DOHH2 (cell line): ENCODE measurements at regions not wholly inside any gene's neighbourhood (a gene's known extent, or its start where the extent isn't known, plus 50 kb on each side); places are given as distances from the start of the nearest gene placed in this dataset.

Experiments used
- H3F3A ChIP-seq: fragments of 200-600 bp; sonication (generic), shearing (Covaris generic); 2 replicates; pipeline ENCODE4 v1.6.0; 2016; ENCODE audit warnings: antibody characterized with exemption, mild to moderate bottlenecking; ENCODE audit not compliant: control insufficient read depth, insufficient read depth
- H3K27ac ChIP-seq: fragments of 200-600 bp; sonication (generic); 2 replicates; pipeline ENCODE4 v1.5.1; 2014; ENCODE audit warnings: low read depth, mild to moderate bottlenecking, low read length, moderate library complexity
- H3K27me3 ChIP-seq: fragments of 200-600 bp; sonication (generic); 2 replicates; pipeline ENCODE4 v1.6.1; 2014; ENCODE audit warnings: mild to moderate bottlenecking, low read length, mixed read lengths; ENCODE audit not compliant: control insufficient read depth
- H3K36me3 ChIP-seq: fragments of 200-600 bp; sonication (generic); 2 replicates; pipeline ENCODE4 v1.6.1; 2014; ENCODE audit warnings: mild to moderate bottlenecking, low read length, moderate library complexity, mixed read lengths; ENCODE audit not compliant: control insufficient read depth
- H3K4me1 ChIP-seq: fragments of 200-600 bp; sonication (generic); 2 replicates; pipeline ENCODE4 v1.6.1; 2014; ENCODE audit warnings: mild to moderate bottlenecking, low read length, mixed read lengths; ENCODE audit not compliant: control insufficient read depth
- H3K4me2 ChIP-seq: fragments of 200-600 bp; sonication (generic); 2 replicates; pipeline ENCODE4 v1.6.0; 2014; ENCODE audit warnings: mild to moderate bottlenecking, low read length, moderate library complexity
- H3K4me3 ChIP-seq: fragments of 200-600 bp; sonication (generic); 2 replicates; pipeline ENCODE4 v1.5.1; 2014; ENCODE audit warnings: mild to moderate bottlenecking, low read length, mixed read lengths
- H3K79me2 ChIP-seq: fragments of 200-600 bp; sonication (generic); 2 replicates; pipeline ENCODE4 v1.6.1; 2014; ENCODE audit warnings: mild to moderate bottlenecking, low read length, mixed read lengths; ENCODE audit not compliant: control insufficient read depth
- H3K9me2 ChIP-seq: fragments of 200-600 bp; sonication (generic); replicated peaks from 2 replicates; pipeline ENCODE4 v1.6.1; 2014; ENCODE audit warnings: mild to moderate bottlenecking, low read length, mixed read lengths; ENCODE audit not compliant: control insufficient read depth
- H3K9me3 ChIP-seq: fragments of 200-600 bp; sonication (generic); 2 replicates; pipeline ENCODE4 v1.6.1; 2014; ENCODE audit warnings: antibody characterized with exemption, low read length, mixed read lengths; ENCODE audit not compliant: control insufficient read depth, insufficient read depth
- H4K20me1 ChIP-seq: fragments of 200-600 bp; sonication (generic); 2 replicates; pipeline ENCODE4 v1.6.0; 2014; ENCODE audit warnings: low read depth, mild to moderate bottlenecking, antibody characterized with exemption, low read length, moderate library complexity; ENCODE audit not compliant: control insufficient read depth, insufficient read depth
- CTCF ChIP-seq: fragments of 200-600 bp; sonication (generic); IDR thresholded peaks from one replicate; pipeline ENCODE4 v1.5.1; 2014; ENCODE audit warnings: antibody characterized with exemption, mild to moderate bottlenecking, low read depth, low read length; ENCODE audit not compliant: poor library complexity, severe bottlenecking
- EZH2phosphoT487 ChIP-seq: fragments of 200-600 bp; sonication (generic); IDR thresholded peaks from 2 replicates; pipeline ENCODE4 v1.6.1; 2017; ENCODE audit warnings: borderline replicate concordance, mild to moderate bottlenecking, antibody characterized with exemption, low read length, moderate library complexity, mixed read lengths

DNA sequence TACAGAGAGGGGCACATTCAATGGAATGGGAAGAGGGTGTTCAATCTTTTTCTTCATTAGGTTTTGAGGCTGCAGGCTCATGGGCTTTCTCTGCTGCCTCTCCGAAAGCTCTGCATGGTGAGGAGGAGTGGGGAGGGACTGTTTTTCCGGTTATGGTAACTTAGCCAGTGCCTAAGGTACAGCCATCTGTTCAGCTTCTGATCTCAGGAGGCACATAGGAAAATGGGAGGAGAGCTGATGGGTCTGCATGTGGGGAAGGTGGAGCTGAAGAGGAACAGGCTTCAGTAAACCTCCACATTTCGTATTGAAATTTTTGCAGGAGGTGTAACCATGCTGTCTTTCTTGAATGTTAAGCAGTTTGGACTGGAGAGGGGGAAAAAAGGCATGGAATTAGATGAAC is 1020.4 kb upstream of the WWC1 start:
- Histone ChIP-seq H3K27me3 (no peaks in the 10 kb centered on the region), H3K4me2 (no peak overlapping the region), H3K9me3 (no peaks in the 10 kb centered on the region), H4K20me1 (no peaks in the 10 kb centered on the region), H3F3A (no peaks in the 10 kb centered on the region), H3K27ac (no peak overlapping the region), H3K79me2 (no peaks in the 10 kb centered on the region), H3K4me3 (no peak overlapping the region), H3K9me2 (no peaks in the 10 kb centered on the region), H3K36me3 (no peaks in the 10 kb centered on the region), H3K4me1 (no peaks in the 10 kb centered on the region)
- no peak for TF ChIP-seq EZH2phosphoT487
- no peak for TF ChIP-seq CTCF

DNA sequence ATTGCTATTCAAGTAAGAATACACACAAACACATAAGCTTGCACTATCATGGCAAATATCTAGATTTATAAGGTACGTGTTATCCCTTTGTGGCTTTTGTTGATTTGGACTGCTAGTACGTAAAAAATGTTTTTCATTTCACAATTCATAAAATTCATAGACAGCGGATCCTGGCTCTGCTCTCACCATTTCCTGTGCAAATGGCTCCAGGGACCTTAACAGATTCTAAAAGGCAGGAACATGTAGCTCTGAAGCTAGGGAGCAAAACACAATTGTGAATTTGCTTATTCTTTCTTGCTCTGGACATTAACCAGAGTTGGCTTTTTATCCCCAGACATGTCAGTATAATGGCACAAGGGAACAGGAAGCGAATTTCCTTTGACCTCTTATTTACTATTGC is 1019.9 kb upstream of the WWC1 start:
- H3K27ac ChIP-seq: no peak overlapping the region
- H3K4me2 ChIP-seq: no peak overlapping the region
- H3K27me3 ChIP-seq: no peaks in the 10 kb centered on the region
- H3K9me3 ChIP-seq: no peaks in the 10 kb centered on the region
- H3K4me3 ChIP-seq: no peak overlapping the region
- no peaks in the 10 kb centered on the region for H4K20me1 ChIP-seq
- no peaks in the 10 kb centered on the region for H3K4me1 ChIP-seq
- H3K9me2 ChIP-seq: no peaks in the 10 kb centered on the region
- H3K79me2 ChIP-seq: no peaks in the 10 kb centered on the region
- TF ChIP-seq EZH2phosphoT487 (no peak), CTCF (no peak)
- no peaks in the 10 kb centered on the region for H3K36me3 ChIP-seq
- no peaks in the 10 kb centered on the region for H3F3A ChIP-seq

DNA sequence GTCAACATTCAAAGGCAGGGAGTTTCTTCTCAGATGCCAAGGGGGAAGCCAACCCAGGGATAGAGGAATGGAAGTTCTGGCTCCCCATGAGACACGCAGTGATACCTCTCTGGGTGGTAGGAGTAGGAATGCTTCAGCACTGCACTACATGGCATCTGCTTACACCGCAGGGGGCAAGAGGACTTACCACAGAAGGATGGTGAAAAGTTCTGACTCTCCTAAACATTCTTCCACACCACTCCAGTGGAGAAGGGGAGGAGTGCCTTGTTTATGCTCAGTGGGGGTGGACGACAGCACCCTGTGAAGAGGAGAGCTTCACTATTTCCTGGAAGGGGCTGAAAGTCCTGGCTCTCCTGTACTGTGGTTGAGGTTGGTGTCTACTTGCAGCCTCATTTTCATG is 1011.3 kb upstream of the WWC1 start:
- no peaks in the 10 kb centered on the region for H3K79me2 ChIP-seq
- no peak overlapping the region for H3K27ac ChIP-seq
- no peaks in the 10 kb centered on the region for H4K20me1 ChIP-seq
- no peaks in the 10 kb centered on the region for H3K36me3 ChIP-seq
- H3K4me2 ChIP-seq: no peak overlapping the region
- H3K4me3 ChIP-seq: no peak overlapping the region
- no peak for TF ChIP-seq CTCF
- TF ChIP-seq EZH2phosphoT487: no peak
- no peaks in the 10 kb centered on the region for H3K9me2 ChIP-seq
- H3K27me3 ChIP-seq: no peaks in the 10 kb centered on the region
- no peaks in the 10 kb centered on the region for H3F3A ChIP-seq
- H3K9me3 ChIP-seq: no peaks in the 10 kb centered on the region
- no peaks in the 10 kb centered on the region for H3K4me1 ChIP-seq

GRCh38 chr5:167281925-167282324 is 1009.5 kb upstream of the WWC1 start:
- TF ChIP-seq EZH2phosphoT487 (no peak), CTCF (no peak)

More at GRCh38 chr5:167281925-167282324, 1009.5 kb upstream of the WWC1 start:
- Histone ChIP-seq H3K4me3 (no peak overlapping the region), H3K27ac (no peak overlapping the region), H3K4me1 (no peaks in the 10 kb centered on the region), H3K9me2 (no peaks in the 10 kb centered on the region), H3F3A (no peaks in the 10 kb centered on the region), H3K4me2 (no peak overlapping the region), H4K20me1 (no peaks in the 10 kb centered on the region), H3K79me2 (no peaks in the 10 kb centered on the region), H3K27me3 (no peaks in the 10 kb centered on the region), H3K9me3 (no peaks in the 10 kb centered on the region), H3K36me3 (no peaks in the 10 kb centered on the region)
